Activated CD4-positive, alpha-beta T cell treated with anti-CD3 and anti-CD28 coated beads, Interleukin-2, amount 50 U/mL, for 48 hours (primary cell): ENCODE measurements at regions not wholly inside any gene's neighbourhood (a gene's known extent, or its start where the extent isn't known, plus 50 kb on each side); places are given as distances from the start of the nearest gene placed in this dataset.

Experiments
- DNase-seq, 2 experiments: peaks; one replicate each; pipeline ENCODE4 v3.0.0-alpha.2; 2020

DNA sequence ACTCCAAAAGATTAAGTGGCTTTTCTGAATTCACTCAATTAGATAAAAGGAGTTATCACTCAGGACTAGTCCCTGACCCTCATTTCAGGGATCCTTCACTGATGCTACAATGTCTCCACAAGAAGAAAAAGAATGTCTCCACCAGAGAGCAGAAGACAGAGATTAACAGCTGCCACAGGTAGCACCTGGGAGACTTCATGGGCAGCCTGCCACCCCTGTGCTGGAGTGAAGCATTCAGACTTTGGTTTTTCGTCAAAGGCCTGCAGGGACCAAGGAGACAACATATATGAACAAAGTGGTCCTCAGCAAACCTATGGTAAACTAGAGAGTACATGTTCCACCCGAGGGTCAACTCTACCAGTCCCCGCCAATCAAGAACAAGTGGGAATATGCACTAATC lies 197.0 kb upstream of the ACVR2A start:
- no peak for DNase-seq

GRCh38 chr2:147646818-147647468 lies 197.9 kb upstream of the ACVR2A start:
- no peak for DNase-seq

GRCh38 chr2:147644491-147644890 lies 200.3 kb upstream of the ACVR2A start:
- DNase-seq: no peak

DNA sequence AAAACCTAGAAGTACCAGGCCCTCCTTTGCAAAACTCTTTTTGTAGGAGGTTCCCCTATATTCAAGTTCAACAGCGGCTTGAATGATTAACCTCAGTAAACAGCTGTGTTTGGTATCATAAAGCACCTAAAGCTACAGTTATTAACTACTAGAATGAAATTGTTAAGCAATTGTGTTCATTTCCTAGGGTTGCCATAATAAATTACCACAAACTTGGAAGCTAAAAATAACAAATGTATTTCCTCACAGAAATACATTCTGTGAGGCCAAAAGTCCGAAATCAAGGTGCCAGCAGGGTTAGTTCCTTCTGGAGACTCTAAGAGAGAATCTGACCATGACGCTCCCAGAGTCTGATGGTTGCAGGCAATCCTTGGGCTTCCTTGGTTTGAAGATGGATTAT lies 202.1 kb upstream of the ACVR2A start:
- DNase-seq: no peak

- DNase-seq: no peak
Observed at GRCh38 chr2:147641651-147642050, 203.2 kb upstream of the ACVR2A start.

DNA sequence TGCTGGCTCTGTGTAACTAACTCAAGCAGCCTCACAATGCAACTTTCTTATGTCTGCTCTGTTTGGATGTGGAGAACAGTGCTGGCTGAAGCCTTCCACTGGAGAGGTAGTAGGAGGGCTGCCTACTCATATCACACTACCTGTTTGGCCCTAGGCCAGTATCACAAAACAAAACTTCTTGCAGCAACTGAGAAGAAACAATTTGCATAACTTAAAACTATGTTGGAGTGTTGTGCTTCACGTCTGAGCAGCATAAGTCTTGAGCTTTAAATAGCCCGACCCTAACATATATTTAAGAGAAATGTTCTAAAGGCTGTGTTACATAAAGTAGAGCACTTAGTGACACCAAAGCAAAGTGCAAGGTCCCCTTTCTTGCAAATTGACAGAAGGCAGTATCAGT lies 204.9 kb upstream of the ACVR2A start:
- no peak for DNase-seq

- no peak for DNase-seq
Observed at GRCh38 chr2:147639386-147639785, 205.4 kb upstream of the ACVR2A start.

- DNase-seq: no peak
Observed at GRCh38 chr2:147636886-147637285, 207.9 kb upstream of the ACVR2A start.

DNA sequence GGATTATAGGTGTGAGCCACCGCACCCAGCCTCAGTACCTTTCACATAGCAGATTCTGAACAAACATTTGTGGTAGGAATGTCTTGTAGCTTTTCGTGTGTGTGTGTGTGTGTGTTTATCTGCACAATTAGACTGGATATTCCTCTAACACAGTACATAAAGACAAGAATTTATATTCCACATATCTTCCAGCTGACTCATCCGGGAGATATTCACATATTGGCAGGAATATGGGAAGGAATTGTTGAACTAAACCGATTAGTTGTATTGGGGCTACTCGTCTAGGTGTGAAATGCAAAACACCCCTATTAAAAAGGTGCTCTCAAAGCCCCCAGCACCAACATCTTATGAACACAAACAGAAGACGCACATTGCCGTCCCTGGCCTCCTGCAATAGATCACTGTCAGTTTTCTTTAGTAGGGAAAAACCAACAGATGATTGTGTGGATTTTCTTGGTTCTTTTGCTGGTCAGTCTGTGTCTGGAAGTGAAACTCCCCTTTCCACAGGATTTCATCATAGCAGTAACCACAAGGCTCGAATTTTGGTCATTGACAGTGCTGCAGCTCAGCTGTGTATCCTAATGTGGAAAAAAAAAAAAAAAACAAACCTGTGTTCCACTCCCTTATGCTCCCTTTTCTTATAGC lies 208.5 kb upstream of the ACVR2A start:
- no peak for DNase-seq

DNA sequence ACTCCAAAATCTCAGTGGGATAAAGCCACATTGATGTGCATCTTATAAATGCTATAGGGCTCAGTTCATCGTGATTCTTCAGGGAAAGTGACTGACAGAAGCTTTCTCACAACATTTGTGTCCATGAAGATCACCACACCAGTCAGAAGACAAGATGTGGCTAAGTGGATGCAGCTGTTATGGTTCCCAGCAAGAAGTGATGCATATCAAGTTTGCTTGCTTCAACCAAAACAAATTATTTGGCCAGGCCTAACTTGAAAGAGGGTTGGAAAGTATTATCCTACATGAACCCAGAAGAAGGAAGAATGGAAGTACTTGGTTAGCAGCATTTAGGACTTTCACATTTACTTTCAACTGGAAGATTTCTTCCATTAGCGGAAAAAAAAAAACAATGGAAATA lies 210.0 kb upstream of the ACVR2A start:
- DNase-seq: no peak

GRCh38 chr2:147632198-147632597 lies 212.6 kb upstream of the ACVR2A start:
- DNase-seq: no peak

- no peak for DNase-seq
Observed at GRCh38 chr2:147631294-147631693, 213.5 kb upstream of the ACVR2A start.

GRCh38 chr2:147630585-147630984 lies 214.2 kb upstream of the ACVR2A start:
- DNase-seq: no peak

DNA sequence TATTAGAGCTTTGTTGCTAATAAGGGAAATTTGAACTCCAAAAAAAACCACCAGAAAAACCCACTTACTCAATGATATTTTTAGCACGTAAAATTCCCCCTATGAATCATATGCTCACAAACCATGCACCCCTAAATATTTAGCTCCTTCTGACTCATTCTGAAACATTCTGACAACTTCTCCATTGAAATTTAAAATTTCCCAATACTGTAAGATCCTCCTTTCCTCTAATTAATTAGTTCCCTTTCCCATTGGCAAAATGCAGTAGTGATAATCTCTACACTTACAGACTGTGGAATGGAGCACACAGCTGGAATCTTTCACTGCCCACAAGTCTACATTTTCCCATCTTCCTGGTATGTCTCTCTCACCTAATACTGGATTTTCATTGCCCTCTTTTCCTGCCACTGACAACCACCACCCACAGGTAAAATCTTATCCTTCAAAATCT lies 215.8 kb upstream of the ACVR2A start:
- DNase-seq: no peak

- no peak for DNase-seq
Observed at GRCh38 chr2:147623328-147623727, 221.5 kb upstream of the ACVR2A start.

GRCh38 chr2:147621656-147622197 lies 223.1 kb upstream of the ACVR2A start:
- no peak for DNase-seq

DNA sequence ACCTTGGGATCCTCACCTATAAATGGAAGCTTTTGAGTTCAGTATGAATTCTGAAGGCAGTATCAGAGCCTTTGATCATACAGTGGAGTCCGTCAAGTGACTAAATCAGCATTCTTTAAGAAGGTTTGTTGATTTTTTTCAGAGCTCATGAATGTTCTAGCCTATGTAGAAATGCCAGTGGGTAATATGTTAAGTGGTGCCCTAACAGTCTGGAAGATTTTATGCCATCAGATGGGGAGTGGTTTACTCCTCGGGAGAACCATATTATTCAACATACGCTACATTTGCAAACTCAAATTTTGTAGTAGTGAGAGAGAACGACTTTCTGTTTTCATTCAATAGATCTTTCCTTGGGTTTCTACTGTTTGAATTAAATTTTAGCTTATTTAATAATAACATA lies 225.0 kb upstream of the ACVR2A start:
- DNase-seq: no peak

DNA sequence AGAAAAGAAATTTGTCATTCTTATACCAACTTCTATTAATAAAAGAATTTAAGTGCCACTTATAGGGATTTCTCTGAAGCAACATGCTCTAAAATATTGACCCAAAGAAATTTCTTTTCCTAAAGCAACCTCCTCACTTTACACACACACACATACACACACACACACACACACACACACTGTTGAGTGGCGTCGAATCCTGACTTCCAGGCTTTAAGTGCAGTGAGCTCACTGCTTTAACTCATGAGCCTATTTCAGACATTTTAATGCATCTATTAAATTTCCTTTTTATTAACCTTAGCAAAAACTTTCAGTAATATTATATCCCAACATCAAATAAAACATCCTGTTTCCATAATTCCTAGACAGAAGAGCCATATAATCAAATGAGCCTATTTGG lies 229.1 kb upstream of the ACVR2A start:
- DNase-seq: no peak

- DNase-seq: no peak
Observed at GRCh38 chr2:147614979-147615470, 229.8 kb upstream of the ACVR2A start.

- DNase-seq: no peak
Observed at GRCh38 chr2:147614471-147614870, 230.4 kb upstream of the ACVR2A start.

DNA sequence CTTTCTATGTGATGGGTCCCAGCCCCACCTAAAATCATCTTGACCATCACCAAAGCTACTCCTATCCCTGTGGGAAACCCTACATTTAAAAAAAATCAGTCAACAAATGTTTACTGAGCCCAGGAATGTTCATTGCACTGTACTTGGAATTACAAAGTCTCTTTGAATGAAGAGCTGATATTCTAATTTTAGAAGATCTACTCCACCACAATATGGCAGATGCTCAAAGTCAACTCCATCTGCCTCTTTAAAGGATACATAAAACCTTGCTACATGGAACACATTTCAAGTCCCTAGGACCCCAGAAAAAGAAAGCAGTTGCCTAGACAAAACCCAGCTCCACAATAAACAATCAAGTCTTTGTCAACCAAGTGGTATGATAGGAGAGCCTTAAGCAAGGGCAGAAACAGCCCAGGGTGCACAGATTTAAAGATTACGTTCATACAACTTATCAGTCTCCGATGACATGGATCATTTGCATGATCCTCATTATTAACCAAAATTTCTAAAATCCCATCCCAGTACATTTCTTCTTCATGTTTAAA lies 234.3 kb upstream of the ACVR2A start:
- DNase-seq: no peak

DNA sequence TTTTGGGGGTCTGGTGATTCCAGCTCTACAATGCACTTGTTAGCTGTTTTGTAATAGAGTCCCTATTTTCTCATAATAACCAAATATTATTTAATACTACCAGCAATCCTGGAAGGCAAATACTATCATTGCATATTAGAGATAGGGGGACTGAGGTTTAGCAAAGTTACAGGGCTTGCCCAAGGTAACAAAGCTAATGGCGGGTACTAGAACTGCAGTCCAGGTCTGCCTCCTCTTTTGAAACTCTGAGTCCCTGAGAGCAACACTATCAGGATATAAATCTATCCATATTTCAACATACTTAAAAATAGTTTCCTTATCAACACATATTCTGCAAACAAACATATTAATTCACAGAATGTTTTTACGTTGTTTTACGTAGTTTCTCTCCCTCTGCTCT lies 235.5 kb upstream of the ACVR2A start:
- no peak for DNase-seq

- no peak for DNase-seq
Observed at GRCh38 chr2:147607379-147607778, 237.4 kb upstream of the ACVR2A start.

DNA sequence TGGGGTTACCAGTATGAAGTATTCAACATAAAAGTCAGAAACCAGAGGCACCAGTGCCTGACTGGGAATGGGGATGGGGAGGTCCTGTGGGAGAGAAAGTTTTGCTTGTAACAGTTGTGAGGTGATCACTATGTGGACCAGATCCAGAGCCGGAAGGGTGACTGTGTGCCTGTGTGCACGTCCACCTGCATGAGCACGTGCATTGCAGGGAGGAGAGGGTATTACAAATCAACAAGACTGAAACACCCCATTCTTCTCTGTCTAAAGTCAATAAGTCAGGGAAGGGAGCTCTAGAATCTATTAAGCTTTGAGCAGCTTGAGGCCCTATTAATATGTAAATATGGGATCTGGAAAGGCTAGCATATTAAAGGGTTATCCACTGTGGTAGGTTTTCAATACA lies 241.0 kb upstream of the ACVR2A start:
- DNase-seq: no peak
